ENCODE measurements at regions not wholly inside any gene's neighbourhood (a gene's known extent, or its start where the extent isn't known, plus 50 kb on each side); places are given as distances from the start of the nearest gene placed in this dataset.

DNA sequence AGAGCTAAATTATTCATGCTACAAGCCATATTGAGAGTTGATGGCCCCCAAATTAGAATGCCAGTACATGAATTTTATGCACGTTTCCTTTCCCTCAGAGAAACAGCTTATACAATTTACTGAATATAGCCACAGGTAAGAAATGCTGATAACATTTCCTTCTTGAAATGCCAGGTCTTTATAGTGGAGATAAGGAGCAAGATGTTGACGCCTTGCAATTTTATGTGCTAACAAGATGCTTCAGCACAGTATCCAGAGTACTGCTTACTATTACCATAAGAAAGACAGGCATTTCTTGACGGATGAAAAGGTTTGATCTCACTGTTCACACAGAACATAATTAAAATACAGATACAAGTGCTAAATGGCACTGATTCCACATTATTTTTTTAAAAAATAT is 223.2 kb upstream of the CTSO start:
- no peak overlapping the region for H3K4me3 Mint-ChIP-seq
- H3K9me3 Mint-ChIP-seq: no peaks in the 10 kb centered on the region
- no peak overlapping the region for H3K27ac Mint-ChIP-seq
- H3K36me3 Mint-ChIP-seq: no peaks in the 10 kb centered on the region
- H3K27me3 Mint-ChIP-seq: no peaks in the 10 kb centered on the region
- CTCF ChIA-PET: no interaction called here
- H3K4me1 Mint-ChIP-seq: no peaks in the 10 kb centered on the region
- DNase-seq: no peak

GRCh38 chr4:156173937-156174336 is 220.3 kb upstream of the CTSO start:
- Mint-ChIP-seq H3K27me3 (no peaks in the 10 kb centered on the region), H3K36me3 (no peaks in the 10 kb centered on the region), H3K9me3 (no peaks in the 10 kb centered on the region), H3K4me1 (no peaks in the 10 kb centered on the region), H3K4me3 (no peak overlapping the region), H3K27ac (no peak overlapping the region)
- CTCF ChIA-PET: no interaction called here
- DNase-seq: no peak

- Mint-ChIP-seq H3K27me3 (no peaks in the 10 kb centered on the region), H3K4me3 (no peak overlapping the region), H3K4me1 (no peaks in the 10 kb centered on the region), H3K27ac (no peak overlapping the region), H3K36me3 (no peaks in the 10 kb centered on the region), H3K9me3 (no peaks in the 10 kb centered on the region)
- CTCF ChIA-PET: no interaction called here
- DNase-seq: no peak
Observed at GRCh38 chr4:156173486-156173885, 219.8 kb upstream of the CTSO start.

GRCh38 chr4:156169861-156170260 is 216.2 kb upstream of the CTSO start:
- CTCF ChIA-PET: no interaction called here
- H3K4me1 Mint-ChIP-seq: no peaks in the 10 kb centered on the region
- no peaks in the 10 kb centered on the region for H3K27me3 Mint-ChIP-seq
- DNase-seq: no peak
- no peaks in the 10 kb centered on the region for H3K36me3 Mint-ChIP-seq
- no peak overlapping the region for H3K4me3 Mint-ChIP-seq
- H3K9me3 Mint-ChIP-seq: no peaks in the 10 kb centered on the region
- no peak overlapping the region for H3K27ac Mint-ChIP-seq

GRCh38 chr4:156169011-156169410 is 215.3 kb upstream of the CTSO start:
- no peaks in the 10 kb centered on the region for H3K4me1 Mint-ChIP-seq
- no peaks in the 10 kb centered on the region for H3K27me3 Mint-ChIP-seq
- no peak overlapping the region for H3K4me3 Mint-ChIP-seq
- no peak overlapping the region for H3K27ac Mint-ChIP-seq
- CTCF ChIA-PET: no interaction called here
- no peak for DNase-seq
- H3K9me3 Mint-ChIP-seq: no peaks in the 10 kb centered on the region
- no peaks in the 10 kb centered on the region for H3K36me3 Mint-ChIP-seq

- H3K27me3 Mint-ChIP-seq: no peaks in the 10 kb centered on the region
- no peaks in the 10 kb centered on the region for H3K4me1 Mint-ChIP-seq
- no peak overlapping the region for H3K4me3 Mint-ChIP-seq
- H3K9me3 Mint-ChIP-seq: no peaks in the 10 kb centered on the region
- H3K27ac Mint-ChIP-seq: no peak overlapping the region
- DNase-seq: no peak
- CTCF ChIA-PET: no interaction called here
- H3K36me3 Mint-ChIP-seq: no peaks in the 10 kb centered on the region
Observed at GRCh38 chr4:156168288-156168687, 214.6 kb upstream of the CTSO start.

DNA sequence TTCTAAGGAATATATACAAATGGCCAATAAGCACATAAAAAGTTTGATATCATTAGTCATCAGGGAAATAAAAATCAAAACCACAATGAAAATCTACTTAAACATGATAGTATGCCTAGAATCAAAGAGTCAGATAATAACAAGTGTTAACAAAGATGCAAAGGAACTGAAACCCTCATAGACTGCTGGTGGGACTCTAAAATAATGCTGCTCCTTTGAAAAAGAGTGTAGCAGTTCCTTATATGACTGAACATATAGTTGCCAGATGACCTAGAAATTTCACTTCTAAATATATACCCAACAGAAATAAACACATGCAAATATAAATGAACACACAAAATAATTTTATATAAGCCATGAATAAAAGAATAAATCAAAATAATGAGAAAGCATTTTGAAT is 205.1 kb upstream of the CTSO start:
- CTCF ChIA-PET: no interaction called here
- Mint-ChIP-seq H3K4me3 (no peak overlapping the region), H3K36me3 (no peaks in the 10 kb centered on the region), H3K9me3 (no peaks in the 10 kb centered on the region), H3K27ac (no peak overlapping the region), H3K27me3 (no peaks in the 10 kb centered on the region), H3K4me1 (no peaks in the 10 kb centered on the region)
- DNase-seq: no peak

- Mint-ChIP-seq H3K4me3 (no peak overlapping the region), H3K9me3 (no peaks in the 10 kb centered on the region), H3K4me1 (no peaks in the 10 kb centered on the region), H3K27me3 (no peaks in the 10 kb centered on the region), H3K36me3 (no peaks in the 10 kb centered on the region), H3K27ac (no peak overlapping the region)
- DNase-seq: no peak
- CTCF ChIA-PET: no interaction called here
Observed at GRCh38 chr4:156154978-156155377, 201.3 kb upstream of the CTSO start.

- DNase-seq: no peak
- Mint-ChIP-seq H3K27me3 (no peaks in the 10 kb centered on the region), H3K36me3 (no peaks in the 10 kb centered on the region), H3K27ac (no peak overlapping the region), H3K9me3 (no peaks in the 10 kb centered on the region), H3K4me3 (no peak overlapping the region), H3K4me1 (no peaks in the 10 kb centered on the region)
- CTCF ChIA-PET: no interaction called here
Observed at GRCh38 chr4:156146571-156146970, 192.9 kb upstream of the CTSO start.

DNA sequence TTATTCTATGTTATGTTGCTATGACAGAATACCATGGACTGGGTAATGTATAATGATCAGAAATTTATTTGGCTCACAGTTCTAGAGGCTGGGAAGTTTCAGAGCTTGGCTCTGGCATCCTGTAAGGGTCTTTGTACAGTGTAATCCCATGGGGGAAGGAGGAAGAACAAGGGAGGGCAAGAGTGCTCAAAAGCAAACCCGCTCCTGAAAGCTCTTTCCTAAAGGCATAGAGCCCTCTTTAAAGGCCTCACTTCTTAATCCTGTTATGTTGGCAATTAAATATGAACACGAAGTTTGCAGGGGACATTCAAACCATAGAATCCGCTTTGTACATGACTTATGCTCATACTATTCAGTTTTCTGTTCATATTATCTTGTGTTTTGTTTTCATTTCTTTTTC is 191.3 kb upstream of the CTSO start:
- CTCF ChIA-PET: no interaction called here
- H3K4me3 Mint-ChIP-seq: no peak overlapping the region
- H3K4me1 Mint-ChIP-seq: no peaks in the 10 kb centered on the region
- DNase-seq: no peak
- no peaks in the 10 kb centered on the region for H3K9me3 Mint-ChIP-seq
- H3K36me3 Mint-ChIP-seq: no peaks in the 10 kb centered on the region
- no peak overlapping the region for H3K27ac Mint-ChIP-seq
- H3K27me3 Mint-ChIP-seq: no peaks in the 10 kb centered on the region

DNA sequence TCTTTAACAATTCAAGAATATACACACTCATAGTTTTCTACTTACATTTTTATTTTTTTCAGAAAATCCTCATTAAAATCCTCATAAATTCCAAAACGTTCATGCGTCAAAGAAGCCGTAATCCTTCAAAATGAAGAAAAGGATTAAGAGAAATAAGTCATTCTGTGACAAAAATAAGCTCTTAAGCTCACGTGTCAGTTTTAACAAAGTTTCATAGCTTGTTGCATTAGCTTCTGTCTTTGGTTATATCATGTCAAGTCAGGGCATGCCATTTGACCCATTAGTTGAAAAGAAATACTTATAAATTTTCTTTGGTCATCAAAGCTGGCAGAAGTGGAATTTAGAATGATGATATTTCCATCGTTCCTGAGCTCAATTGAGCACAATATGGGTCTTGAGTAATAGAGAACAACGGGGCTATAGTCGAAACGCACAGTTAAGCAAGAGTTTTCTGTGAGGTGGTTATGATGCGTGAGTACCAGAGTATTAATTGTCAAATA is 185.2 kb upstream of the CTSO start:
- Mint-ChIP-seq H3K4me1 (no peaks in the 10 kb centered on the region), H3K4me3 (no peak overlapping the region), H3K36me3 (no peaks in the 10 kb centered on the region), H3K27me3 (no peaks in the 10 kb centered on the region), H3K9me3 (no peaks in the 10 kb centered on the region), H3K27ac (no peak overlapping the region)
- CTCF ChIA-PET: no interaction called here
- no peak for DNase-seq

DNA sequence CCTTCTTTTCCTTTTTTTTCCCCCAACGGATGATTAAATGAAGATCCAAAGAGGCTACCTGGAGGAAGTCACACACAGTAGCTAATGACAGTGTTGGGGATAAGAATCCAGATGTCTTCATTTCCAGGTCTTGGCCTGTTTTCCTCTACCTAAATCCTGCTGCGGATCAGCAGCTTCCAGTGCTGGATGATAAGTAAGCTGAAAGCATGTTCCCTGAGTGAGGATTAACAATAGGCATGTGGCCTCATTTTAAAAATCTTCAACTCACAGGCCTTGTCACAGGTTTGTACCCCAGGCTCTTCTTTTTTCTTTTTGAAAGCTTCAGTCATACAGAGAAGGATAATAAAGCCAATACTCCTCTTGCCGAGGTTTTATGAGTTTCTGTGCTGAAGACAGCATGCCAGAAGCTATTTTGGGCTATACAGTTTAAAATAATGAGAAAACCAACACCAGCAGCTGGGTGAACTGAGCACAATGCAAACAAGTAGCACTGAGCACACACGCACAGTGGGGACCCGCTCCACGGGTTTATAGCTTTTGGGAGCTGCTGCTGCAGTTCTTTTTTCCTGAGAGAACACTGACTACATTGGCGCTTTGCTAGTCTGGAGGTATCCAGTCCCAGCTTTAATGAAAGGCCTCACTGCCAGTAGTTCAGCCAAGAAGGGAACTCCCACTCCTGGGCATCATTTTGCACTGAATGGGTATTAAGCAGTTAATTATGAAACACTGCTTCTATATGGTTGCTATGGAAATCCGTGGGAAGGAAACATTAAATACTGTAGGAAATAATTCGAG is 184.2 kb upstream of the CTSO start:
- H3K4me1 Mint-ChIP-seq: no peaks in the 10 kb centered on the region
- no peak for DNase-seq
- H3K36me3 Mint-ChIP-seq: no peaks in the 10 kb centered on the region
- no peaks in the 10 kb centered on the region for H3K27me3 Mint-ChIP-seq
- no peak overlapping the region for H3K4me3 Mint-ChIP-seq
- CTCF ChIA-PET: no interaction called here
- no peak overlapping the region for H3K27ac Mint-ChIP-seq
- no peaks in the 10 kb centered on the region for H3K9me3 Mint-ChIP-seq

- CTCF ChIA-PET: no interaction called here
- no peaks in the 10 kb centered on the region for H3K36me3 Mint-ChIP-seq
Observed at GRCh38 chr4:156132196-156132595, 178.5 kb upstream of the CTSO start.

DNA sequence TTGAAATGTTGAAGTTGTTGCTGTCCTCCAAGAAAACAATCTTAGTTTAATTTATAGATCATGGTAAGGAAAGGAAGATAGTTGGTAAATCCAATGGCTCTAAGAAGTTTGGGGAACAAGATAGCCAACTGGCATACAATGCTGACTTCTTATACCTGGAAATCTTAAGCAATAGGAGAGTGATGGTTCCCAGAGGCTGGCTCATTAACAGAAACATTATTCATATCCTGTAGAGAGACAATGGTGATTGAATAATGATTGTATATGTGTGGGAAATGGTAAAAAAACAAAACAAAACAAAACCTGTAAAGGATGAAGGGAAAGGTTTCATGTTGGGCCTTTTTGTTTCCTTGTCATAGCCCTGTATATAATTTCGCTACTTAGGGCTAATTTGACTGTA is 174.9 kb upstream of the CTSO start:
- H3K27me3 Mint-ChIP-seq: no peaks in the 10 kb centered on the region
- no peak overlapping the region for H3K4me3 Mint-ChIP-seq
- DNase-seq: no peak
- no peaks in the 10 kb centered on the region for H3K9me3 Mint-ChIP-seq
- H3K36me3 Mint-ChIP-seq: no peaks in the 10 kb centered on the region
- no peak overlapping the region for H3K27ac Mint-ChIP-seq
- H3K4me1 Mint-ChIP-seq: no peaks in the 10 kb centered on the region
- CTCF ChIA-PET: no interaction called here

More at GRCh38 chr4:156132196-156132595, 178.5 kb upstream of the CTSO start:
- Mint-ChIP-seq H3K4me3 (no peak overlapping the region), H3K9me3 (no peaks in the 10 kb centered on the region), H3K27me3 (no peaks in the 10 kb centered on the region), H3K27ac (no peak overlapping the region), H3K4me1 (no peaks in the 10 kb centered on the region)
- no peak for DNase-seq

DNA sequence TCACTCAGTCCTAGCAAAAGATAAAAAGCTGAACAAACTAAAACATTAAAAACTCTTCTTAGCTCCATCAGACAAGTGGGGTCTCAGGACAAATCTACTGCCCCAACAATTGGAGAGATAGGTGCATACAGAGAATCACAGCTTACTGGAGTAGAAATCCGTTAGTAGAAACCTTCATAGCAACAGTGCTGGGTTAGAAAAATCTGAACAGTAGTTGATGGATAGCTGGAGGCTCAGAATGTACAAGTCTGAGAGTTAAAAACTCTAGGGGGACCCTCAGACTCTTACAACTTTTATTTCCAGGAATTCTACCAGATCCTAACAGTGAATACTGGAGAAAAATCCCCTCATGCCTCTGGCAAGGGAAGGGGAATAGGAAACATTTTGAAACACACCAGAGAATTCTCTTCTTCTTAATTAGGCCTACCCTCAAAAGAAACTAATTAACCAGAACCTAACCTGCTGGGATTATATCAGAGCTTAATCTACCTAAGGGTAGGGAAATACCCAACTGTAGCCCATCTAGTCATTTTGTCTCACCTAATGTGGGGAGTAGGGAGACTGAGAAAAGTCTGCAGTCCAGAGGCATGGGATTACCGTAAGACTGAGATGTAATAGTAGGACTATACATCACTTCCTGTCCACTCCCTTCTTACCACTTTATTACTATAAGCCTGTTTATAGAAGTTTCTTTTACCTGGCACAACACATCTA is 165.0 kb upstream of the CTSO start:
- Mint-ChIP-seq H3K4me1 (no peaks in the 10 kb centered on the region), H3K9me3 (no peaks in the 10 kb centered on the region), H3K27ac (no peak overlapping the region), H3K27me3 (no peaks in the 10 kb centered on the region), H3K36me3 (no peaks in the 10 kb centered on the region), H3K4me3 (no peak overlapping the region)
- DNase-seq: no peak
- CTCF ChIA-PET: no interaction called here
